ENCODE measurements at regions not wholly inside any gene's neighbourhood (a gene's known extent, or its start where the extent isn't known, plus 50 kb on each side); places are given as distances from the start of the nearest gene placed in this dataset.

DNA sequence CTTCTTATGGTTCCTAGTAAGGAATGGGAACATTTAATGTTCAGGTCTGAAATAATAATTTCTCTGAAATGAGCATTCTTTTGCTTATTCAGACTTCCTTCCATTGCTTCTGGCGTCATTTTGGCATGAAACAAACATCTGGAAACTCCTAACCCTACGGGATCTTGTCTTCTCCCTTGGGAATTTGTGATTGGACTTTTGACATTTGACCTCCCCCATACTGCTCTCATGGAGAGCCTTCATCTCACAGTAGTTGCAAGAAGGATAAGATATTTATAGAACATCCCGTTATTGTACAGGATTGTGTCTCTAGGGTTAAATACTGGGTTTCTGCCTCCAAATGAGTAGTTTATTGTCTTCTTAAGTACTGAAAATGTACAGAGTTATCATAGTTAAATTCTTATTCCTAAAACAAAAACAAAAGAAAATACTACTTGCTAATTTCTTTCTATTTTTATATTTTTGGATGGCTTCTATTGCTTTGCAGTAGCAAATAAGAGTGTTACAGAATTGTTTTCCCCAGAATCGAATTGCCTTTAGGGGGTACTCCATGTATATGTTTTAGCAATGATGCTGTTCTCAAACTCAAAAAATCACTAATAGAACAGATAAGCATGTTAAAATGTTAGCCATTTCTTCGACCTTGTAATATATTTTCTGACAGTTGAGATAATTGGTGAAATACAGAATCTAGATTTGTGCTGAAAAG lies 366.8 kb downstream of the DLEU7 start:
- TF ChIP-seq, protein P1, sequence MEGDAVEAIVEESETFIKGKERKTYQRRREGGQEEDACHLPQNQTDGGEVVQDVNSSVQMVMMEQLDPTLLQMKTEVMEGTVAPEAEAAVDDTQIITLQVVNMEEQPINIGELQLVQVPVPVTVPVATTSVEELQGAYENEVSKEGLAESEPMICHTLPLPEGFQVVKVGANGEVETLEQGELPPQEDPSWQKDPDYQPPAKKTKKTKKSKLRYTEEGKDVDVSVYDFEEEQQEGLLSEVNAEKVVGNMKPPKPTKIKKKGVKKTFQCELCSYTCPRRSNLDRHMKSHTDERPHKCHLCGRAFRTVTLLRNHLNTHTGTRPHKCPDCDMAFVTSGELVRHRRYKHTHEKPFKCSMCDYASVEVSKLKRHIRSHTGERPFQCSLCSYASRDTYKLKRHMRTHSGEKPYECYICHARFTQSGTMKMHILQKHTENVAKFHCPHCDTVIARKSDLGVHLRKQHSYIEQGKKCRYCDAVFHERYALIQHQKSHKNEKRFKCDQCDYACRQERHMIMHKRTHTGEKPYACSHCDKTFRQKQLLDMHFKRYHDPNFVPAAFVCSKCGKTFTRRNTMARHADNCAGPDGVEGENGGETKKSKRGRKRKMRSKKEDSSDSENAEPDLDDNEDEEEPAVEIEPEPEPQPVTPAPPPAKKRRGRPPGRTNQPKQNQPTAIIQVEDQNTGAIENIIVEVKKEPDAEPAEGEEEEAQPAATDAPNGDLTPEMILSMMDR (IDR thresholded peaks at IDR 0.05) = no peak
- no peak for TF ChIP-seq POLR2A (IDR thresholded peaks at IDR 0.05)
